ENCODE measurements at regions not wholly inside any gene's neighbourhood (a gene's known extent, or its start where the extent isn't known, plus 50 kb on each side); places are given as distances from the start of the nearest gene placed in this dataset.

GRCh38 chr7:115496006-115496405 is 534.6 kb downstream of the TFEC start:
- ATAC-seq, result no peak
- TF ChIP-seq NANOG (IDR thresholded peaks at IDR 0.05; ENCODE audit: borderline replicate concordance) (no peak), STAT1 (IDR thresholded peaks at IDR 0.05; ENCODE audit: unreplicated experiment) (no peak), ZNF462 (CRISPR knock-in tag; IDR thresholded peaks at IDR 0.05) (no peak), EZH2phosphoT487 (IDR thresholded peaks at IDR 0.05; ENCODE audit: unreplicated experiment) (no peak), JUNB (IDR thresholded peaks at IDR 0.05; ENCODE audit: unreplicated experiment) (no peak), ETS1 (IDR thresholded peaks at IDR 0.05) (no peak), POLR2AphosphoS5 (IDR thresholded peaks at IDR 0.05; ENCODE audit: low read depth) (no peak), EZH2 (IDR thresholded peaks at IDR 0.05; ENCODE audit: low read depth, unreplicated experiment) (no peak), ZNF331 (CRISPR knock-in tag; IDR thresholded peaks at IDR 0.05; ENCODE audit: low read depth) (no peak), CREB1 (CRISPR knock-in tag; IDR thresholded peaks at IDR 0.05; ENCODE audit: low read depth) (no peak), CTCF (conservative IDR thresholded peaks at IDR 0.05; ENCODE audit: low read depth in 2 of 2) (no peak), REST (IDR thresholded peaks at IDR 0.05; ENCODE audit: unreplicated experiment) (no peak), ZNF114 (CRISPR knock-in tag; IDR thresholded peaks at IDR 0.05) (no peak)

More at GRCh38 chr7:115496006-115496405, 534.6 kb downstream of the TFEC start:
- no peak overlapping the region for H3K4me3 Mint-ChIP-seq
- Histone ChIP-seq H2AFZ (no peak overlapping the region), H4K20me1 (replicated peaks; ENCODE audit: insufficient read depth) (no peaks in the 10 kb centered on the region), H3K79me2 (replicated peaks; ENCODE audit: insufficient read depth) (no peaks in the 10 kb centered on the region), H3K4me3 (no peak overlapping the region), H3K36me3 (ENCODE audit: insufficient read depth) (no peaks in the 10 kb centered on the region), H3K27me3 (ENCODE audit: insufficient read depth) (no peaks in the 10 kb centered on the region), H3F3A (replicated peaks; ENCODE audit: low read depth) (no peaks in the 10 kb centered on the region), H3K27ac (ENCODE audit: low read depth) (no peak overlapping the region), H3K4me1 (ENCODE audit: insufficient read depth) (no peaks in the 10 kb centered on the region; the same call in 1 of the 2 replicates), H3K9me2 (ENCODE audit: insufficient read depth) (no peaks in the 10 kb centered on the region), H3K4me2 (no peak overlapping the region)
- H3K27ac Mint-ChIP-seq, result no peak overlapping the region
- H3K4me1 Mint-ChIP-seq, result peaks cover 29% of the 10 kb centered on the region; the same call in 2 of the 3 replicates
- peaks cover 2% of the 10 kb centered on the region for H3K27me3 Mint-ChIP-seq (ENCODE audit: insufficient read depth, low read depth, poor library complexity)
- no peaks in the 10 kb centered on the region for H3K36me3 Mint-ChIP-seq (ENCODE audit: low read depth)
- H3K9me3 Mint-ChIP-seq, result no peaks in the 10 kb centered on the region
- DNase-seq (ENCODE audit: low spot score), result no peak
